HEK293 (cell line): ENCODE measurements at regions not wholly inside any gene's neighbourhood (a gene's known extent, or its start where the extent isn't known, plus 50 kb on each side); places are given as distances from the start of the nearest gene placed in this dataset.

ENCODE experiments used
- CTCF ChIA-PET: fragments of 350-600 bp; formaldehyde crosslinking; extraction: SDS; loops from one replicate; lab custom pipeline; 2021; ENCODE audit warnings: antibody characterized with exemption; lab: Yijun Ruan, JAX
- POLR2A ChIA-PET: fragments of 300-600 bp; formaldehyde crosslinking; extraction: SDS; loops from one replicate; lab custom pipeline; 2020; ENCODE audit warnings: antibody characterized with exemption, inconsistent platforms; lab: Yijun Ruan, JAX
- H3K27ac ChIP-seq: fragments of 200-500 bp; sonication (Bioruptor generic); 2 replicates; pipeline ENCODE4 v1.5.1; 2014; ENCODE audit warnings: low read depth, low read length, control low read depth, inconsistent platforms; ENCODE audit errors: extremely low read depth
- H3K36me3 ChIP-seq, 2 experiments: fragments of 200-500 bp in 1 of 2; sonication (Bioruptor generic) in 1 of 2; 1 replicate in 1 of 2; 2 replicates in 1 of 2; pipeline ENCODE4 v1.5.1; 2014 to 2017; ENCODE audit warnings: inconsistent platforms in 2 of 2, low read length in 2 of 2; ENCODE audit not compliant: control insufficient read depth in 2 of 2, insufficient read depth in 1 of 2
- H3K4me1 ChIP-seq: fragments of 200-500 bp; sonication (Bioruptor generic); 2 replicates; pipeline ENCODE4 v1.5.1; 2014; ENCODE audit warnings: mild to moderate bottlenecking, low read length, inconsistent platforms; ENCODE audit not compliant: control insufficient read depth, insufficient read depth
- H3K4me3 ChIP-seq: 2 replicates; pipeline ENCODE4 v1.5.1; 2011; ENCODE audit warnings: low read depth, mild to moderate bottlenecking, control low read depth, low read length, moderate library complexity
- H3K9me3 ChIP-seq: fragments of 200-500 bp; sonication (Bioruptor generic); 2 replicates; pipeline ENCODE4 v1.5.1; 2014; ENCODE audit warnings: low read depth, low read length, inconsistent platforms; ENCODE audit not compliant: control insufficient read depth, insufficient read depth
- KLF10 ChIP-seq: fragments of 450-650 bp; IDR thresholded peaks from 2 replicates; pipeline ENCODE4 v1.5.1; 2018; ENCODE audit warnings: missing biosample characterization, mild to moderate bottlenecking, missing genetic modification characterization
- KLF16 ChIP-seq: fragments of 450-650 bp; formaldehyde crosslinking; IDR thresholded peaks from 2 replicates; pipeline ENCODE4 v1.5.1; 2017; ENCODE audit warnings: missing biosample characterization, missing genetic modification characterization
- KLF7 ChIP-seq: fragments of 450-650 bp; formaldehyde crosslinking; IDR thresholded peaks from 2 replicates; pipeline ENCODE4 v1.5.1; 2016; ENCODE audit warnings: missing biosample characterization, missing genetic modification characterization, borderline replicate concordance
- KLF9 ChIP-seq: fragments of 450-650 bp; formaldehyde crosslinking; IDR thresholded peaks from 2 replicates; pipeline ENCODE4 v1.5.1; 2016; ENCODE audit warnings: missing biosample characterization, missing genetic modification characterization, low read depth
- PRDM10 ChIP-seq: fragments of 450-650 bp; formaldehyde crosslinking; IDR thresholded peaks from 2 replicates; pipeline ENCODE4 v1.5.1; 2016; ENCODE audit warnings: missing biosample characterization, missing genetic modification characterization
- YY2 ChIP-seq: fragments of 450-650 bp; formaldehyde crosslinking; IDR thresholded peaks from 2 replicates; pipeline ENCODE4 v1.5.1; 2016; ENCODE audit warnings: missing biosample characterization, missing genetic modification characterization
- ZNF239 ChIP-seq: fragments of 450-650 bp; formaldehyde crosslinking; IDR thresholded peaks from 2 replicates; pipeline ENCODE4 v1.5.1; 2016; ENCODE audit warnings: missing biosample characterization, missing genetic modification characterization
- ZNF311 ChIP-seq: fragments of 450-650 bp; formaldehyde crosslinking; IDR thresholded peaks from 2 replicates; pipeline ENCODE4 v1.5.1; 2017; ENCODE audit warnings: missing biosample characterization, missing genetic modification characterization, borderline replicate concordance
- ZNF324 ChIP-seq: fragments of 450-650 bp; formaldehyde crosslinking; IDR thresholded peaks from 2 replicates; pipeline ENCODE4 v1.5.1; 2016; ENCODE audit warnings: missing biosample characterization, missing genetic modification characterization
- ZNF449 ChIP-seq: fragments of 450-650 bp; formaldehyde crosslinking; IDR thresholded peaks from 2 replicates; pipeline ENCODE4 v1.5.1; 2017; ENCODE audit warnings: missing biosample characterization, mild to moderate bottlenecking, missing genetic modification characterization, moderate library complexity
- ZNF580 ChIP-seq: fragments of 450-650 bp; formaldehyde crosslinking; IDR thresholded peaks from 2 replicates; pipeline ENCODE4 v1.5.1; 2016; ENCODE audit warnings: missing biosample characterization, missing genetic modification characterization
- ZNF747 ChIP-seq: fragments of 450-650 bp; formaldehyde crosslinking; IDR thresholded peaks from 2 replicates; pipeline ENCODE4 v1.5.1; 2016; ENCODE audit warnings: missing biosample characterization, missing genetic modification characterization

GRCh38 chr3:10620833-10621082 is 115.4 kb upstream of the ATP2B2 start (continued):
- TF ChIP-seq ZNF580 (no peak), YY2 (no peak), ZNF449 (no peak)

GRCh38 chr3:10623578-10624275 is 118.3 kb upstream of the ATP2B2 start:
- no peak overlapping the region for H3K4me3 ChIP-seq
- H3K9me3 ChIP-seq: no peaks in the 10 kb centered on the region
- no peaks in the 10 kb centered on the region for H3K4me1 ChIP-seq
- CTCF ChIA-PET: interaction anchor here (1.5 kb wide), 1 partner anchor 280 kb away, joined by 5 read pairs; no protein-coding TSS in a partner anchor
- no peaks in the 10 kb centered on the region for H3K36me3 ChIP-seq
- H3K27ac ChIP-seq: no peak overlapping the region
- POLR2A ChIA-PET: no interaction called here
- TF ChIP-seq ZNF747 (tag by site-specific recombination) (no peak), ZNF239 (tag by site-specific recombination) (peak; percentile 97)

- H3K36me3 ChIP-seq: no peaks in the 10 kb centered on the region
- CTCF ChIA-PET: no interaction called here
- TF ChIP-seq PRDM10 (tag by site-specific recombination): no peak
- TF ChIP-seq, all 188 proteins: peak for 0
- H3K9me3 ChIP-seq: no peaks in the 10 kb centered on the region
- no peak overlapping the region for H3K27ac ChIP-seq
- no peaks in the 10 kb centered on the region for H3K4me1 ChIP-seq
- POLR2A ChIA-PET: no interaction called here
- H3K4me3 ChIP-seq: no peak overlapping the region
Observed at GRCh38 chr3:10625323-10625722, 119.9 kb upstream of the ATP2B2 start.

- ChIA-PET CTCF (interaction anchor here (0.6 kb wide), 1 partner anchor 10 kb away, joined by 3 read pairs; no protein-coding TSS in a partner anchor), POLR2A (interaction anchor here (0.5 kb wide), 1 partner anchor 707 kb away, joined by 3 read pairs; no protein-coding TSS in a partner anchor)
- Histone ChIP-seq H3K9me3 (no peaks in the 10 kb centered on the region), H3K36me3 (no peaks in the 10 kb centered on the region), H3K27ac (no peak overlapping the region), H3K4me3 (no peak overlapping the region), H3K4me1 (no peaks in the 10 kb centered on the region)
- 0 out of 2 replicates have a peak, but pooled peaks have one; percentile 25 for TF ChIP-seq KLF16
- no peak for TF ChIP-seq ZNF324
- peak; percentile 57; the same call in 1 of the 2 replicates for TF ChIP-seq KLF10 (tag by site-specific recombination)
- 0 out of 2 replicates have a peak, but pooled peaks have one; percentile 39 for TF ChIP-seq KLF7 (tag by site-specific recombination)
- TF ChIP-seq ZNF311: no peak
- peak; percentile 70 for TF ChIP-seq KLF9 (tag by site-specific recombination)
Observed at GRCh38 chr3:10627884-10628572, 122.6 kb upstream of the ATP2B2 start.
